ENCODE measurements at regions not wholly inside any gene's neighbourhood (a gene's known extent, or its start where the extent isn't known, plus 50 kb on each side); places are given as distances from the start of the nearest gene placed in this dataset.

- TF ChIP-seq, protein P1, sequence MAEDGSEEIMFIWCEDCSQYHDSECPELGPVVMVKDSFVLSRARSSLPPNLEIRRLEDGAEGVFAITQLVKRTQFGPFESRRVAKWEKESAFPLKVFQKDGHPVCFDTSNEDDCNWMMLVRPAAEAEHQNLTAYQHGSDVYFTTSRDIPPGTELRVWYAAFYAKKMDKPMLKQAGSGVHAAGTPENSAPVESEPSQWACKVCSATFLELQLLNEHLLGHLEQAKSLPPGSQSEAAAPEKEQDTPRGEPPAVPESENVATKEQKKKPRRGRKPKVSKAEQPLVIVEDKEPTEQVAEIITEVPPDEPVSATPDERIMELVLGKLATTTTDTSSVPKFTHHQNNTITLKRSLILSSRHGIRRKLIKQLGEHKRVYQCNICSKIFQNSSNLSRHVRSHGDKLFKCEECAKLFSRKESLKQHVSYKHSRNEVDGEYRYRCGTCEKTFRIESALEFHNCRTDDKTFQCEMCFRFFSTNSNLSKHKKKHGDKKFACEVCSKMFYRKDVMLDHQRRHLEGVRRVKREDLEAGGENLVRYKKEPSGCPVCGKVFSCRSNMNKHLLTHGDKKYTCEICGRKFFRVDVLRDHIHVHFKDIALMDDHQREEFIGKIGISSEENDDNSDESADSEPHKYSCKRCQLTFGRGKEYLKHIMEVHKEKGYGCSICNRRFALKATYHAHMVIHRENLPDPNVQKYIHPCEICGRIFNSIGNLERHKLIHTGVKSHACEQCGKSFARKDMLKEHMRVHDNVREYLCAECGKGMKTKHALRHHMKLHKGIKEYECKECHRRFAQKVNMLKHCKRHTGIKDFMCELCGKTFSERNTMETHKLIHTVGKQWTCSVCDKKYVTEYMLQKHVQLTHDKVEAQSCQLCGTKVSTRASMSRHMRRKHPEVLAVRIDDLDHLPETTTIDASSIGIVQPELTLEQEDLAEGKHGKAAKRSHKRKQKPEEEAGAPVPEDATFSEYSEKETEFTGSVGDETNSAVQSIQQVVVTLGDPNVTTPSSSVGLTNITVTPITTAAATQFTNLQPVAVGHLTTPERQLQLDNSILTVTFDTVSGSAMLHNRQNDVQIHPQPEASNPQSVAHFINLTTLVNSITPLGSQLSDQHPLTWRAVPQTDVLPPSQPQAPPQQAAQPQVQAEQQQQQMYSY (CRISPR knock-in tag; IDR thresholded peaks at IDR 0.05) = no peak
- TF ChIP-seq SIX5 (IDR thresholded peaks at IDR 0.05; ENCODE audit: low read depth, low read length, severe bottlenecking) (no peak), SP1 (IDR thresholded peaks at IDR 0.05; ENCODE audit: low read depth, low read length) (no peak)
- TF ChIP-seq, protein P2, sequence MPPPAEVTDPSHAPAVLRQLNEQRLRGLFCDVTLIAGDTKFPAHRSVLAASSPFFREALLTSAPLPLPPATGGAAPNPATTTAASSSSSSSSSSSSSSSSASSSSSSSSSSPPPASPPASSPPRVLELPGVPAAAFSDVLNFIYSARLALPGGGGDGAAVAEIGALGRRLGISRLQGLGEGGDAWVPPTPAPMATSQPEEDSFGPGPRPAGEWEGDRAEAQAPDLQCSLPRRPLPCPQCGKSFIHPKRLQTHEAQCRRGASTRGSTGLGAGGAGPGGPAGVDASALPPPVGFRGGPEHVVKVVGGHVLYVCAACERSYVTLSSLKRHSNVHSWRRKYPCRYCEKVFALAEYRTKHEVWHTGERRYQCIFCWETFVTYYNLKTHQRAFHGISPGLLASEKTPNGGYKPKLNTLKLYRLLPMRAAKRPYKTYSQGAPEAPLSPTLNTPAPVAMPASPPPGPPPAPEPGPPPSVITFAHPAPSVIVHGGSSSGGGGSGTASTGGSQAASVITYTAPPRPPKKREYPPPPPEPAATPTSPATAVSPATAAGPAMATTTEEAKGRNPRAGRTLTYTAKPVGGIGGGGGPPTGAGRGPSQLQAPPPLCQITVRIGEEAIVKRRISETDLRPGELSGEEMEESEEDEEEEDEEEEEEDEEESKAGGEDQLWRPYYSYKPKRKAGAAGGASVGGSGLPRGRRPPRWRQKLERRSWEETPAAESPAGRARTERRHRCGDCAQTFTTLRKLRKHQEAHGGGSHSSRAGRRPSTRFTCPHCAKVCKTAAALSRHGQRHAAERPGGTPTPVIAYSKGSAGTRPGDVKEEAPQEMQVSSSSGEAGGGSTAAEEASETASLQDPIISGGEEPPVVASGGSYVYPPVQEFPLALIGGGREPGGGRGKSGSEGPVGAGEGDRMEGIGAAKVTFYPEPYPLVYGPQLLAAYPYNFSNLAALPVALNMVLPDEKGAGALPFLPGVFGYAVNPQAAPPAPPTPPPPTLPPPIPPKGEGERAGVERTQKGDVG (CRISPR knock-in tag; IDR thresholded peaks at IDR 0.05) = no peak
These were observed 91.4 kb upstream of the NEBL start (continued) for GRCh38 chr10:20988357-20988983.

GRCh38 chr10:20986049-20986448 is 88.9 kb upstream of the NEBL start:
- H2AFZ ChIP-seq (ENCODE audit: control insufficient read depth, low read depth, low read length) = no peak overlapping the region
- H3K4me1 ChIP-seq (ENCODE audit: control insufficient read depth, insufficient read depth, low read length) = no peaks in the 10 kb centered on the region
- RAD21 ChIA-PET (ENCODE audit: unreplicated experiment) = no interaction called here
- POLR2A ChIA-PET = no interaction called here
- ATAC-seq = no peak
- no TSS peak for BruUV-seq (replicated peaks)
- H4K20me1 ChIP-seq (ENCODE audit: control insufficient read depth, insufficient read depth) = no peaks in the 10 kb centered on the region
- H3K9me3 ChIP-seq (replicated peaks; ENCODE audit: control insufficient read depth, insufficient read depth, low read length) = no peaks in the 10 kb centered on the region
- H3K27me3 ChIP-seq (replicated peaks in 1 of 2; ENCODE audit: control insufficient read depth in 2 of 2, insufficient read depth in 2 of 2, low read length in 1 of 2) = no peaks in the 10 kb centered on the region
- in situ Hi-C loops (cut with MboI) = no loop called here
- no peak overlapping the region for H3K4me2 ChIP-seq (ENCODE audit: control insufficient read depth, insufficient read depth)
- H3K36me3 ChIP-seq (ENCODE audit: control insufficient read depth in 2 of 2, insufficient read depth in 2 of 2, low read length in 1 of 2) = no peaks in the 10 kb centered on the region
- 70% methylated on average over 2 of the region's 2 CpGs for WGBS (ENCODE audit: insufficient coverage, insufficient replicate concordance, low lambda C conversion rate, missing lambda C conversion rate)
- intact Hi-C loops (cut with micrococcal nuclease; ENCODE audit: unreplicated experiment) = no loop called here
- H3K79me2 ChIP-seq (ENCODE audit: control insufficient read depth, insufficient read depth, low read length) = no peaks in the 10 kb centered on the region
- CTCF ChIA-PET = no interaction called here
- SMC1A ChIA-PET (ENCODE audit: uncharacterized antibody, unreplicated experiment) = no interaction called here
- H3K9ac ChIP-seq (ENCODE audit: control insufficient read depth, insufficient read depth, low read length) = no peak overlapping the region
- H3K4me3 ChIP-seq = no peak overlapping the region
- FAIRE-seq = no peak
- no peak overlapping the region for H3K27ac ChIP-seq (ENCODE audit: control insufficient read depth, insufficient read depth)
- DNase-seq (ENCODE audit: low read depth, low spot score) = no peak
- TF ChIP-seq USF1 (IDR thresholded peaks at IDR 0.05; ENCODE audit: borderline replicate concordance, extremely low read length, insufficient read depth, low read depth, low read length) (no peak), POLR2AphosphoS2 (IDR thresholded peaks at IDR 0.05; ENCODE audit: low read depth, low read length) (no peak), MEF2B (IDR thresholded peaks at IDR 0.05; ENCODE audit: partially characterized antibody, poor library complexity, severe bottlenecking) (no peak), HDAC6 (IDR thresholded peaks at IDR 0.05; ENCODE audit: unreplicated experiment) (no peak), IKZF2 (IDR thresholded peaks at IDR 0.05) (no peak), ZBED1 (IDR thresholded peaks at IDR 0.05; ENCODE audit: borderline replicate concordance) (no peak), NRF1 (conservative IDR thresholded peaks at IDR 0.05; ENCODE audit: low read depth, low read length) (no peak), TCF12 (IDR thresholded peaks at IDR 0.05; ENCODE audit: low read depth, low read length) (no peak), TAF1 (IDR thresholded peaks at IDR 0.05; ENCODE audit: borderline replicate concordance, low read depth, low read length) (no peak), ZNF384 (IDR thresholded peaks at IDR 0.05; ENCODE audit: borderline replicate concordance, low read depth, low read length) (no peak), SIX5 (IDR thresholded peaks at IDR 0.05; ENCODE audit: low read depth, low read length, severe bottlenecking) (no peak), ZNF24 (IDR thresholded peaks at IDR 0.05) (no peak), EZH2 (IDR thresholded peaks at IDR 0.05; ENCODE audit: borderline replicate concordance, control insufficient read depth, low read depth, low read length) (no peak)
